Glomerular visceral epithelial cell (primary cell): ENCODE measurements at regions not wholly inside any gene's neighbourhood (a gene's known extent, or its start where the extent isn't known, plus 50 kb on each side); places are given as distances from the start of the nearest gene placed in this dataset.
"Not testable (repeated sequence)": the region's sequence is repeated elsewhere in the genome, so short reads cannot be mapped to it uniquely, and the experiment has no call there.

Experiments used
- DNase-seq: peaks from one replicate; pipeline ENCODE4 v3.0.0-alpha.2; 2016; ENCODE audit errors: extremely low spot score

DNA sequence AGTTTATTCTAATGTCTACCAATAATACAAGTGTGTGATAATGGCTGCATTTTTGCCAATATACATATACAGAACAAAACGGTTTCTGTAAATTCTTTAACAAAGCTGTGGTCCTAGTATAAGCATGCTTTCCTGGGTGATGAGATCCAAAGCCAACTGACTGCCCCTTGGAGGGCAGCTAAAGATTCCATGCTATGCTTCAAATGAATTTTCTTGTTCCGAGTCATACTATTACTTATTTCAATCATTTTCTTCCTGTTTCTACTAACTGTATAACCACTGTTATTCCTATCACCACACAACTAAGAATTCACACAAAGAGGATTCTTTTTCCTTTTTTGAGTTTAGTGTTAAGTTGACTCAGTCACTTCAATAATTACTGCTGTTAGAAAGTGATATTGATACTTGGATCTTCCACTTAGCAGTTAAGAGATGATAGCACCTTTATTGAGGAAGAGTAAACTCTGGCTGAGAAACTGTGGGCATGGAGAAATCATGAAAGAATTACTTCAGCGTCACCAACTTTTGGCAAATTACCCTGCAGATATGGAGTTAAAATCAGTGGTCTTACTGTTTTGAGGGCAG lies 197.5 kb downstream of the ARL4A start:
- DNase-seq = peak; percentile 11

GRCh38 chr7:12888717-12889116 lies 201.3 kb downstream of the ARL4A start:
- DNase-seq = peak; percentile 33

DNA sequence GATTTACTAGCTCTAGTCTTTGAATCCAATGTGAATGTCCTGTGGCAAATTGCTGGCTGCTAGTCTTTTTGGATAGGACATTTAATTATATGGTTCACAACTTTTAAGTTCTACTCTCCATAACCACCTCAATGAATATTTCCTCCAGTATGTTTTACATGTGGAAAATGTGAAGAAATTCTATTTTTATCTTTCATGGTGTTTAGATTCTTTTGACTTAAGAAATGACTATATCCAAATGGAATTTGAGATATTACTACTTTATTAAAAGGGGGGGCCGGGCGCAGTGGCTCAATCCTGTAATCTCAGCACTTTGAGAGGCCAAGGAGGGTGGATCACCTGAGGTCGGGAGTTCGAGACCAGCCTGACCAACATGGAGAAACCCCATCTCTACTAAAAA lies 202.0 kb downstream of the ARL4A start:
- peak; percentile 14 for DNase-seq

- DNase-seq = no peak
Observed at GRCh38 chr7:12890586-12890985, 203.2 kb downstream of the ARL4A start.

DNA sequence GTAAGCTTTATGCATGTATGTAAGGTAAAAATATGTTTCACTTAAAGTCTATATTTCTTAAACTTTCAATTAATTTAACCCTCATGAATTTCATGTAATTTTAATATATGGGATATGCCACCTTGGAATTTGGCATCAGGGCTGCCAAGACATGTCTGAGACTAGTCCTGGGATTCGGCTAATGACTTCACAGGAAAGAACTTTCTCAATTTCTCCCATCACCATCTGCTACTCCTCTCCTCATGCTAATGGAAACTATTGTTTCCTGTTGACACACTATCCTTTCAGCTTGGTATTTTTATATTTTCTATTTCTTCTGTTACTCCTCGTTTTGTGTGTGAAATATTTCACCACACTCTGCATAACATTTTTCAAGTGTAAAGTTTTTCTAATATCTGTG lies 205.9 kb downstream of the ARL4A start:
- DNase-seq = no peak

DNA sequence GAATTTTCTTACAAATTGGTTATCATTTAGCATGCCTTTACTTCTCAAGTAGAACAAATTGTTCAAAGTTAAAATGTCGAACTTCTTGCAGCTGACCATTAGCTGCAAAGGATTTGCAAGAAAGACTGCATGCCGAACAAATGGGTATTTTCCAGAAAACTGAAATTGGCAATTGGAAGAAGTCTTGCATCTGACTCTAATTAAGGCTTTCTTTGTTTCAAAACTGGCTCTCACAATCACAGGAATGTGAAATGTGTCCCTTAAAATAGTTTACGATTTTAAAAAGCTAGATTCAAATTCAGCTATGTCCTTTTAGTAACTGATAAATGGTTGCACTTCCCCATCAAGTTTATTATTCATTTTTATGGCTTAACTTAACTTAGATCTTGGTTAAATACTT lies 207.9 kb downstream of the ARL4A start:
- no peak for DNase-seq

DNA sequence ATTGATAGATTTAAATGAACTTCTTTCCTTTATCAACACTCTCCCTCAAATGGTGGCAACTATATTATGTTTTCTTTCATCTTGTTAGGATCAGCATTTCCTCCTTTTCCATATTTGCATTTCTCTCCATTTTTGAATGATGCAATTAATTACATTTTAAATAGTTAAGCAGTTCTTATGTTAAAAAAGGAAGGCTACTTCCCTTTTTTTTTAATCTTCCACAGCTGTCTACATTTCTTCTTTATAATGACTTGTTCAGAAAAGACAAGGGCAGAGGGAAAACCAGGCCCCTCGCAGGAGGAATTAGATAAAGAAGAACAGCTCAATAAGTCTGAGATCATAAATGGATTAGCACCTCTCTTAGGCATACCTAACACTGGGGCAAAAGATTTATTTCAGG lies 208.9 kb downstream of the ARL4A start:
- DNase-seq = no peak

DNA sequence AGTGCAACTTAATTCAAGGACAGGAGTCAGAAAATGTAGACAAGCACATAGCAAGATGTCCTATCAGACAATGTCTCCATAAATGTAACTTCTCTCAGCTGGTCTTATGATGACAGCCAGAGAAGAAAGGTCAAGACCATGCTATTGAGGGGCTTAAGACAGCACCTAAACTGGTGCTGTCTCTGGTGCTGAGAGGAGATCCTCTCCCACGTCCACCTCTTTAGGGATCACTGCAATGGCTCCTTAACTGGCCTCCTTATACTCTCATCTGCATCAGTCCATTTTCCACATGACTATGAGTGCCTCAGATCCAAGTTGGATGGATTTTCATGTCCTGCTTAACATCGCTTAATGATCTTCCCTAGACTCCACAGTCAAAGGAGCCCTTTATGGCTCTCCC lies 210.6 kb downstream of the ARL4A start:
- no peak for DNase-seq

- no peak for DNase-seq
Observed at GRCh38 chr7:12898620-12899019, 211.2 kb downstream of the ARL4A start.

GRCh38 chr7:12905671-12906070 lies 218.2 kb downstream of the ARL4A start:
- no peak for DNase-seq

- no peak for DNase-seq
Observed at GRCh38 chr7:12907774-12908173, 220.3 kb downstream of the ARL4A start.

DNA sequence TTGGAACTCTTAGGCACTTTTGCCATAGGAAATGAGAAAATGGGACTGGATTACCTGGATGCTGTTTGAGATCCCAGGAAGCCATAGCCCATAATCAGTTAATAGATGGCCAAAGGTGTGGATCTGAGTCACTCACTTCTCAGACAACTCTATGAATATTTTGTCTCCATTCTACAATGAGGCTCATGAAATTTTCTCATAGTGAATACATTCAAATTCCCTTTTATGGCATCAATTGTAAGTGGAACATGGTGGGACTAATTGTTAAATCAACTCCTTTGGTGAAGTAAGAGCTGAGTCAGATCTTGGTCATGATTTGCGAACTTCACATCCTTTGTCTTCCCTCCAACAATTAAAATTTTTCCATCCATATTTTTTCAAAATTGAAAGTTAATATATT lies 222.1 kb downstream of the ARL4A start:
- DNase-seq = no peak

DNA sequence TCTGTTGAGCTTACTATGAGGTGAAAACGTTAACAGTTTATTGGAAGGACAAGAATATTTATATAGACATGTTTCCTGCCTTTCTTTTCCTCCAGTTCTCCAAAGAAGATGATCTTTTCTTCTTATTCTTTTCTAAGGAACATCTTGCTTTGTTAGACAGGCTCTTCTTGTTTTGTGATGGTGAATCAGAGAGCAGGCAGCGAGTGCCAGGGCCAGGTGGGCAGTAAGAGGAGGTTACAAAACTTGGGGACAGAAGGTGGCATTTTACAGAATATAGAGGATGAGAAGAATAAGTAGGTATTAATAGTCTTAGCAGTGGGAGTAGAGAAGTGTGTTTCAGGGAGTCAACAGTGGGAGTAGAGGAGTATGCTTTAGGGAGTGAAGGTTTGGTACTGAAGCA lies 223.6 kb downstream of the ARL4A start:
- DNase-seq = no peak

DNA sequence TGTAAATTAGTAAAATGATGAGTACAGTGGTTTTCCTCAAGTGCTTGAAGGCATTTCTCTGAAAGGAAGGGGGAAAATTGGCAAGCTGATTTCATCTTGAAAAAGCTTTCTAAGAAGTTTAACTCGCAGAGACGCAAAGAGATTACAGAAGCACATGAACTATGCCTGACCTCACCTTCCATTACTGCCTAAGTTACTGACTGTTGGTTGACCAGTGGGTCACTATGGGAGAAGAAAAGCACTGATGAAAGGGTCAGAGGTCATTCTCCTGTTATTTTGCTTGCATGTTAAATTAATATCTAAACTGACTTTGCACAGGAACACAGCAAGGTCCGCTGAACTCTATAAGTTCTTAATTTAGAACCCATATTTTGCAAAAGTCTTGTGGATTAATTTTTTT lies 225.6 kb downstream of the ARL4A start:
- no peak for DNase-seq

DNA sequence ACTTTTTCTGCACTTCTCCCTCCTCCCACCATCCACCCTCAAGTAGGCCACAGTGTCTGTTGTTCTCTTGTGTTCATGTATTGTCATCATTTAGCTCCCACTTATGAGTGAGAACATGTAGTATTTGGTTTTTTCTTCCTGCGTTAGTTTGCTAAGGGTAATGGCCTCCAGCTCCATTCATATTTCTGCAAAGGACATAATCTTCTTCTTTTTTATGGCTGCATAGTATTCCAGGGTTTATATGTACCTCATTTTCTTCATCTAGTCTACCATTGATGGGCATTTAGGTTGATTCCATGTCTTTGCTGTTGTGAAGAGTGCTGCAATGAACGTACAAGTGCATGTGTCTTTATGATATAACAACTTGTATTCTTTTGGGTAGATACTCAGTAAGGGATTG lies 230.4 kb downstream of the ARL4A start:
- DNase-seq = no peak

- DNase-seq = no peak
Observed at GRCh38 chr7:12921751-12922345, 234.4 kb downstream of the ARL4A start.

DNA sequence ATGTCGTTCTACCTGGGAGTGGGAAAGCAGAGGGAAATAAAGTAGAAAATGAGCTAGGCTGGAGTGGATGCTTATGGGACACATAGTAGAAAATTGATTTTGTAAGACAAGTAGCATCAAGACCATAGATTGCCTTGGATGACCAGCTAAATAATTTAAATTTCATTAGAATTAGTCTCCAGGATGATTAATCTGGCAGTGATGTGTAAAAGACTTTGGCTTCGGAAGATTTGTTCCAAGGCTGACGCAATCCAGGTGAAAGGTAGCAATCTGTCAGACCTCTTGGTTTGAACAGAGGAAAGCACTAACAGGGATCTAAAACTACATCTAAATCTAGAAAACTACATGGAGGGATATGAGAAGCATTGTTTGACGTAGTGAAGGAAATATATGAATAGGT lies 236.5 kb downstream of the ARL4A start:
- DNase-seq = no peak

DNA sequence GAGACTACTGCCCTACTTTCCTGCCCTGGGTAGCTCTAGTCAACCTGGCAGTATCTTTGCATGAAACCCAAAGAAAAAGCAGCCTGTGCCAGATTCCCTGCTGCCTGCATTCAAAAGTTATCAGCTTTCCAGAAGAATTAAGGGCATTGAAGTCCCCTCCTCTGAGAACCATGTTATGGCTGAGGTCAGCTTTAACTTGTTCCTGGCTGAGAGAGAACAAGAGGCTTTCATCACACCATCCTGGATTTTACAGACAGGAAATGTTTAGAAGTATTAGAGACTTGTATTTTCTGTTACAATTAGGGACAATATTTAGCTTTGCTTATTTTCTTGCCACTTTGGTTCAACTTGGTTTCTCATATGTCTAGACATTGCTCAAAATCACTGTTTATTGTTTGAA lies 238.8 kb downstream of the ARL4A start:
- DNase-seq = no peak

DNA sequence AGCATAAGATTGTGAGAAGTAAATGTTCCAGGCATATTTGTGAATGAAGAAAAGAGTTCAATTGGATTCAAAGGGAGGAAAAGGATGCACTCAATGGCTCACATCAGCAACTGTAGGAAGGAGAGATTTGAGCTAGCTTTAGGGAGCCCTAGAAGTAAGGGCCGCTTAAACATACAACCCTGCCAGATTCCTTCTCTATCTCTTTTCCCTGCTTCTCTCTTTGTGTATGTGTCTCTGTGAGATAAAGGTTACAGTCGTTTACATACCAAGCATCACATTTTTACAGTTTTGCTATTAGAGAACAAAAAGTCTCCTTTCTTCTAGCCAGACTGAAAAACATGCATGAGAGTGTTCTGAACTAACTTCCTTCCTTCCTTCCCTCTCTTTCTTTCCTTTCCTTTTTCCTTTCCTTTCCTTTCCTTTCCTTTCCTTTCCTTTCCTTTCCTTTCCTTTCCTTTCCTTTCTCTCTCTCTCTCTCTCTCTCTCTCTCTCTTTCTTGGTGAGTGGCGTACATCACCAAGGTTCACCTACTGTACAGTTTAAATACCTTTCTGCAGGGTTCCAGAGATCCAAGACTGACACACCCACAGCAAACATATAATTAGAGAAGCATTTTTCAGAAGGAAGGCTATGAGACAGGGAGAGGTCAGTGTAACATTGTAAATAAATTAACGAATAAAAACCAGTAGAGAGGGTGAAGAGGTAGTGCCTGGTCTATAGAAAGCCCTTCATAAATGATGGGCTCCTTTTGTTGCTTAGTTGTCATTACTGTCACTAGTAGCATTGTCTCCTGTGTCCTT lies 240.4 kb downstream of the ARL4A start:
- no peak for DNase-seq

DNA sequence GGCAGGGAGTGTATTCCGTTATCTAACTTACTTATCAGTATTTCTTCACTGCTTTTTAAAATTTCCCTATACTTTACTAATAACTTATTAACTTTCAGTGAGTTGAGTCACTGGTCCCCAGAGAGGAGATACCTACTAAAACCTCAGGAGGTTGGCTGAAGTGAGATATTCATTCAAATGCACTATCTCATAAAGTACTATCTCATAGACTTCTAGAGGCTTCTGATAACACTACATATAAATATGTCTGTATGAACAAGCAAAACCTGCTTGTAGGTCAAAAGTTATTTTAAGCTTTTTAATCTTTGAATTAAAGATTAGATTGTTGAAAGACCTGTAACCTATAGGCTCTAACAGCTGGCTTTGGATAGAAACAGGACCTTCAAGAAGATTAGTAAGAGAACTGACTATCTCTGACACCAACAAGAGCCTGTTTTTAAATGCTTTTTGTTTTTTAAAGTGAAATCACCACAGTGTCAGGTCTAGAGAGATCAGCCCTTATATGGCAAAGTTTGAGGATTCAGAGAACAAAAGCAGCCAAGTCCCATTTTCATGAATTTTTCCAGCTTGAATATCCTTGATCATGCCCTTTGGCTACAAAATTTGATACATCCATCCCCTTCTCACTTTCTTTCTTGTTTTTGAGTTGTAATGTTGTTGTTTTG lies 242.2 kb downstream of the ARL4A start:
- peak; percentile 15 for DNase-seq

DNA sequence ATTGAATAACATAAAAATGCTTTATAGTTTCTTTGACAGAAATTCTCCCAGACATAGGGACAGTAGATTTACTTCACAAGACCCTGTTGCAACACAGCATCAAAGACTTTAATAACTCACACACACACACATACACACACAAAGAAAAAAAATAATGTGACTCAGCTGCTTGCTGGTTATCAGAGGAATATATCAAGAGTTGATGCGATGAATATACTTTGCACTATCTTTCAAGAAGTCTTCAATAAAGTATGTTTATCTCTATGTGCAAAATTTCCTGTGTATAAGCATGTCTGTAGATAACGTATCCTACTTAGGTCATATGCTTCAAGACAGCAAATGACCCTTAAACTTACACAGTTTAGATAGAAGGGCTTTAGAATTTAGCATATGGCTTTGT lies 243.1 kb downstream of the ARL4A start:
- DNase-seq = no peak

DNA sequence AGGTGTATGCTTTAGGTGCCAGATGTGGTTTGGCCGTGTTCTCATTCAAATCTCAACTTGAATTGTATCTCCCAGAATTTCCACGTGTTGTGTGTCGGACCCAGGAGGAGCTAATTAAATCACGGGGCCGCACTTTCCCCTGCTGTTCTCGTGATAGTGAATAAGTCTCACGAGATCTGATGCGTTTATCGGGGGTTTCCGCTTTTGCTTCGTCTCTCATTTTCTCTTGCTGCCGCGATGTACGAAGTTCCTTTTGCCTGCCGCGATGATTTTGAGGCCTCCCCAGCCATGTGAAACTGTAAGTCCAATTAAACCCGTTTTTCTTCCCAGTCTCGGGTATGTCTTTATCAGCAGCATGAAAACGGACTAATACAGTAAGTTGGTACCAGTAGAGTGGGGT lies 244.0 kb downstream of the ARL4A start:
- not testable (repeated sequence) for DNase-seq

DNA sequence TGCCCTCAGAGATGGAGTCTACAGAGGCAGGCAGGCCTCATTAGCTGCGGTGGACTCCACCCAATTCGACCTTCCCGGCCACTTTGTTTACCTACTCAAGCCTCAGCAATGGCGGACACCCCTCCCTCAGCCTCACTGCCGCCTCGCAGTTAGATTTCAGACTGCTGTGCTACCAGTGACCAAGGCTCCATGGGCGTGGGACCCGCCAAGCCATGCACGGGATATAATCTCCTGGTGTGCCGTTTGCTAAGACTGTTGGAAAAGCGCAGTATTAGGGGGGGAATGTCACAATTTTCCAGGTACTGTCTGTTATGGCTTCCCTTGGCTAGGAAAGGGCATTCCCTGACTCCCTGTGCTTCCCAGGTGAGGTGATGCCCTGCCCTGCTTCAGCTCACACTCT lies 252.3 kb downstream of the ARL4A start:
- no peak for DNase-seq
